Upper lobe of left lung (tissue), 6 donors: ENCODE measurements at regions not wholly inside any gene's neighbourhood (a gene's known extent, or its start where the extent isn't known, plus 50 kb on each side); places are given as distances from the start of the nearest gene placed in this dataset.
A peak's percentile ranks its signal among the peaks of the same experiment; 100 is the strongest.
"Not testable (repeated sequence)": the region's sequence is repeated elsewhere in the genome, so short reads cannot be mapped to it uniquely, and the experiment has no call there.

ENCODE experiments used
- ATAC-seq, 2 donors: fragments of 200-7000 bp; cut with Tn5 transposase; one replicate each; pipeline ENCODE4 v1.9.1; 2022; ENCODE audit warnings: mild to moderate bottlenecking in 2 of 2, moderate library complexity in 2 of 2; ENCODE audit not compliant: low FRiP score in 2 of 2
- DNase-seq, 2 donors: peaks; one replicate each; pipeline ENCODE4 v3.0.0-alpha.2; 2019 to 2020
- H3K27ac ChIP-seq, 4 donors: fragments of 200-600 bp; sonication (generic); one replicate each; pipeline ENCODE4 v1.5.1; 2016 to 2019
- H3K27me3 ChIP-seq, 4 donors: fragments of 200-600 bp; sonication (generic); one replicate each; pipeline ENCODE4 v1.5.1; 2017 to 2019
- H3K36me3 ChIP-seq, 4 donors: fragments of 200-600 bp; sonication (generic); one replicate each; pipeline ENCODE4 v1.5.1; 2016 to 2019
- H3K4me1 ChIP-seq, 4 donors: fragments of 200-600 bp; sonication (generic); one replicate each; pipeline ENCODE4 v1.5.1; 2018 to 2019
- H3K4me3 ChIP-seq, 4 donors: fragments of 200-600 bp; sonication (generic); one replicate each; pipeline ENCODE4 v1.5.1; 2017 to 2019; ENCODE audit warnings: mild to moderate bottlenecking in 2 of 4, moderate library complexity in 1 of 4
- H3K9me3 ChIP-seq, 4 donors: fragments of 200-600 bp; sonication (generic); one replicate each; pipeline ENCODE4 v1.5.1; 2018 to 2019
- WGBS, 2 donors: methylation state at CpG; one replicate each; pipeline ENCODE4 v1.1.5; 2017 to 2018; 5-methylcytosine and 5-hydroxymethylcytosine counted together
- donor health status: DM: no; HTN: no; CAD: no; lungs with moderate emphysema.
- donor health status: DM: no; HTN: yes; CAD: no; lungs with severe emphysema.

GRCh38 chr9:39018107-39018506 is 269.9 kb downstream of the CNTNAP3 start:
- not testable (repeated sequence) for H3K4me1 ChIP-seq, H3K27ac ChIP-seq, H3K36me3 ChIP-seq, ATAC-seq, H3K9me3 ChIP-seq, DNase-seq, H3K4me3 ChIP-seq, H3K27me3 ChIP-seq
- WGBS, 2 donors, result 86 to 91% methylated on average over 1 of the region's 1 CpG

- not testable (repeated sequence) for H3K27me3 ChIP-seq, H3K4me3 ChIP-seq, H3K4me1 ChIP-seq, H3K36me3 ChIP-seq, DNase-seq, ATAC-seq, H3K27ac ChIP-seq, H3K9me3 ChIP-seq
- no CpG with 5 or more reads among the region's 1 CpG for WGBS, 2 donors
These were observed 272.8 kb downstream of the CNTNAP3 start for GRCh38 chr9:39015178-39015577.

- not testable (repeated sequence) for H3K36me3 ChIP-seq, DNase-seq, H3K27me3 ChIP-seq, H3K4me3 ChIP-seq, H3K4me1 ChIP-seq, H3K27ac ChIP-seq, H3K9me3 ChIP-seq
- ATAC-seq, result peak; percentile 36 to 54
These were observed 273.2 kb downstream of the CNTNAP3 start for GRCh38 chr9:39014805-39015123.

- not testable (repeated sequence) for H3K27ac ChIP-seq, H3K4me1 ChIP-seq, H3K27me3 ChIP-seq, DNase-seq, H3K9me3 ChIP-seq, H3K36me3 ChIP-seq, H3K4me3 ChIP-seq
- ATAC-seq, result peak; percentile 35 to 50
- 71 to 75% methylated on average over 3 to 4 of the region's 6 CpGs for WGBS, 2 donors
These were observed 273.7 kb downstream of the CNTNAP3 start for GRCh38 chr9:39014096-39014804.

GRCh38 chr9:39009743-39010142 is 278.2 kb downstream of the CNTNAP3 start:
- H3K4me1 ChIP-seq, DNase-seq, H3K27me3 ChIP-seq, H3K27ac ChIP-seq, H3K9me3 ChIP-seq, H3K36me3 ChIP-seq, H3K4me3 ChIP-seq: not testable (repeated sequence)
- 74 to 90% methylated on average over 2 to 4 of the region's 4 CpGs for WGBS, 2 donors
- peak in 1 of 2 donors; percentile 30 for ATAC-seq

- peak; percentile 23 for ATAC-seq
- DNase-seq, H3K9me3 ChIP-seq, H3K4me3 ChIP-seq, H3K4me1 ChIP-seq, H3K27ac ChIP-seq, H3K27me3 ChIP-seq, H3K36me3 ChIP-seq: not testable (repeated sequence)
These were observed 278.6 kb downstream of the CNTNAP3 start for GRCh38 chr9:39009343-39009742.

- H3K4me3 ChIP-seq, H3K27me3 ChIP-seq, H3K9me3 ChIP-seq, H3K27ac ChIP-seq, H3K36me3 ChIP-seq, DNase-seq, H3K4me1 ChIP-seq: not testable (repeated sequence)
- ATAC-seq, result peak; percentile 38 to 70
- WGBS, 2 donors, result 100% methylated on average over 1 of the region's 2 CpGs
These were observed 279.1 kb downstream of the CNTNAP3 start for GRCh38 chr9:39008907-39009306.

GRCh38 chr9:39005736-39006135 is 282.2 kb downstream of the CNTNAP3 start:
- not testable (repeated sequence) for H3K36me3 ChIP-seq, H3K4me3 ChIP-seq, H3K9me3 ChIP-seq, H3K4me1 ChIP-seq, DNase-seq, H3K27me3 ChIP-seq, H3K27ac ChIP-seq, ATAC-seq

- DNase-seq, H3K27me3 ChIP-seq, H3K9me3 ChIP-seq, H3K4me3 ChIP-seq, H3K36me3 ChIP-seq, ATAC-seq, H3K27ac ChIP-seq, H3K4me1 ChIP-seq: not testable (repeated sequence)
- WGBS, 2 donors, result 85 to 90% methylated on average over 14 of the region's 14 CpGs
These were observed 281.2 kb upstream of the FAM240B start for GRCh38 chr9:39001085-39001593.

GRCh38 chr9:38999277-38999676 is 279.3 kb upstream of the FAM240B start:
- H3K36me3 ChIP-seq, H3K9me3 ChIP-seq, H3K4me3 ChIP-seq, H3K4me1 ChIP-seq, DNase-seq, H3K27ac ChIP-seq, H3K27me3 ChIP-seq: not testable (repeated sequence)
- peak; percentile 46 to 68 for ATAC-seq
- 65 to 67% methylated on average over 7 of the region's 7 CpGs for WGBS, 2 donors

GRCh38 chr9:38993690-38994089 is 273.8 kb upstream of the FAM240B start:
- DNase-seq (peak in 1 of 2 donors; percentile 85), ATAC-seq (peak; percentile 19 to 59)
- H3K27ac ChIP-seq, H3K4me3 ChIP-seq, H3K27me3 ChIP-seq, H3K4me1 ChIP-seq, H3K9me3 ChIP-seq, H3K36me3 ChIP-seq: not testable (repeated sequence)
- WGBS, 2 donors, result no CpG with 5 or more reads among the region's 4 CpGs

- peak; percentile 48 to 69 for ATAC-seq
- WGBS, 2 donors, result 83 to 85% methylated on average over 9 to 11 of the region's 11 CpGs
- H3K36me3 ChIP-seq, H3K4me3 ChIP-seq, H3K27ac ChIP-seq, H3K27me3 ChIP-seq, H3K4me1 ChIP-seq, H3K9me3 ChIP-seq: not testable (repeated sequence)
- DNase-seq, result peak in 1 of 2 donors; percentile 77
These were observed 273.2 kb upstream of the FAM240B start for GRCh38 chr9:38993156-38993555.

- not testable (repeated sequence) for H3K4me1 ChIP-seq, H3K27me3 ChIP-seq, H3K9me3 ChIP-seq, H3K36me3 ChIP-seq, H3K27ac ChIP-seq, ATAC-seq, H3K4me3 ChIP-seq
- 92 to 98% methylated on average over 4 of the region's 5 CpGs for WGBS, 2 donors
- DNase-seq, result peak in 1 of 2 donors; percentile 22
These were observed 258.8 kb upstream of the FAM240B start for GRCh38 chr9:38978734-38979133.

- not testable (repeated sequence) for H3K27ac ChIP-seq, H3K4me3 ChIP-seq, DNase-seq, H3K36me3 ChIP-seq, H3K27me3 ChIP-seq, ATAC-seq, H3K4me1 ChIP-seq, H3K9me3 ChIP-seq
- 21 to 33% methylated on average over 3 of the region's 5 CpGs for WGBS, 2 donors
These were observed 249.5 kb upstream of the FAM240B start for GRCh38 chr9:38969480-38969879.
